SK-N-SH (cell line): ENCODE measurements at regions not wholly inside any gene's neighbourhood (a gene's known extent, or its start where the extent isn't known, plus 50 kb on each side); places are given as distances from the start of the nearest gene placed in this dataset.

ENCODE experiments used
- CTCF ChIA-PET: fragments of 300-600, 350-600 bp; formaldehyde crosslinking; extraction: SDS; loops from one replicate; lab custom pipeline; 2021; lab: Yijun Ruan, JAX
- POLR2A ChIA-PET: fragments of 350-600 bp; sonication (Branson Sonifier 250); formaldehyde crosslinking; extraction: SDS; loops from one replicate; lab custom pipeline; 2020; ENCODE audit warnings: antibody characterized with exemption, inconsistent platforms; lab: Yijun Ruan, JAX
- DNase-seq: peaks from one replicate; pipeline ENCODE4 v3.0.0; 2012
- H2AFZ ChIP-seq: fragments of 200-600 bp; sonication (generic); 2 replicates; pipeline ENCODE4 v1.8.1; 2016; ENCODE audit warnings: antibody characterized with exemption, mild to moderate bottlenecking, low read depth
- H3F3A ChIP-seq: fragments of 200-600 bp; sonication (generic); replicated peaks from 2 replicates; pipeline ENCODE3; 2016; ENCODE audit warnings: antibody characterized with exemption, mild to moderate bottlenecking; ENCODE audit not compliant: insufficient read depth
- H3K27ac ChIP-seq, 2 experiments: fragments of 200-500 bp in 1 of 2; fragments of 200-600 bp in 1 of 2; sonication (Bioruptor generic) in 1 of 2; sonication (generic), shearing (Covaris generic) in 1 of 2; 2 replicates each; pipeline versions ENCODE4 v1.5.1 to v1.6.1; 2014 to 2016; ENCODE audit warnings: low read depth in 2 of 2, inconsistent platforms in 1 of 2, low read length in 1 of 2, mild to moderate bottlenecking in 1 of 2, mixed read lengths in 1 of 2
- H3K27me3 ChIP-seq: fragments of 200-600 bp; sonication (generic), shearing (Covaris generic); 2 replicates; pipeline ENCODE4 v1.6.1; 2016; ENCODE audit warnings: mixed run types; ENCODE audit not compliant: insufficient read depth
- H3K36me3 ChIP-seq, 2 experiments: fragments of 200-500 bp in 1 of 2; fragments of 200-600 bp in 1 of 2; sonication (Bioruptor generic) in 1 of 2; sonication (generic) in 1 of 2; replicated peaks in 1 of 2; 2 replicates each; pipeline versions ENCODE3 to v1.5.1; 2014 to 2016; ENCODE audit warnings: low read length in 1 of 2, mild to moderate bottlenecking in 1 of 2; ENCODE audit not compliant: insufficient read depth in 2 of 2, control insufficient read depth in 1 of 2
- H3K4me1 ChIP-seq, 2 experiments: fragments of 200-500 bp in 1 of 2; fragments of 200-600 bp in 1 of 2; sonication (Bioruptor generic) in 1 of 2; sonication (generic), shearing (Covaris generic) in 1 of 2; 2 replicates each; pipeline versions ENCODE4 v1.5.1 to v1.6.1; 2014 to 2016; ENCODE audit warnings: low read depth in 1 of 2, low read length in 1 of 2, mixed run types in 1 of 2; ENCODE audit not compliant: insufficient read depth in 2 of 2, control insufficient read depth in 1 of 2
- H3K4me2 ChIP-seq: fragments of 200-600 bp; sonication (generic), shearing (Covaris generic); 2 replicates; pipeline ENCODE4 v1.6.1; 2017; ENCODE audit warnings: mixed run types
- H3K4me3 ChIP-seq, 2 experiments: fragments of 200-500 bp in 1 of 2; fragments of 200-600 bp in 1 of 2; sonication (Bioruptor generic) in 1 of 2; sonication (generic), shearing (Covaris generic) in 1 of 2; 2 replicates each; pipeline versions ENCODE4 v1.5.1 to v1.8.1; 2014 to 2016; ENCODE audit warnings: low read depth in 2 of 2, inconsistent platforms in 1 of 2, low read length in 1 of 2, mild to moderate bottlenecking in 1 of 2, mixed read lengths in 1 of 2, moderate library complexity in 1 of 2
- H3K79me2 ChIP-seq: fragments of 200-600 bp; sonication (generic); 2 replicates; pipeline ENCODE4 v1.8.1; 2017; ENCODE audit warnings: mild to moderate bottlenecking; ENCODE audit not compliant: insufficient read depth
- H3K9ac ChIP-seq: fragments of 200-600 bp; sonication (generic); 2 replicates; pipeline ENCODE4 v1.6.1; 2017; ENCODE audit warnings: mixed run types
- H3K9me2 ChIP-seq: fragments of 200-600 bp; sonication (generic); 2 replicates; pipeline ENCODE4 v1.6.1; 2017; ENCODE audit warnings: mixed run types
- H3K9me3 ChIP-seq: fragments of 200-600 bp; sonication (generic); 2 replicates; pipeline ENCODE4 v1.6.1; 2017; ENCODE audit warnings: mixed run types, mild to moderate bottlenecking, moderate library complexity
- H4K20me1 ChIP-seq: fragments of 200-600 bp; sonication (generic); 2 replicates; pipeline ENCODE4 v1.6.1; 2017; ENCODE audit warnings: mild to moderate bottlenecking, mixed run types; ENCODE audit not compliant: insufficient read depth
- CHD2 ChIP-seq: fragments of 150-350 bp; IDR thresholded peaks from 2 replicates; pipeline ENCODE4 v1.6.1; 2018; ENCODE audit warnings: low read length; ENCODE audit not compliant: partially characterized antibody
- ELF1 ChIP-seq: IDR thresholded peaks from 2 replicates; pipeline ENCODE4 v1.4.0; 2012
- EZH2phosphoT487 ChIP-seq: fragments of 200-600 bp; sonication (generic); IDR thresholded peaks from 2 replicates; pipeline ENCODE4 v1.6.1; 2017; ENCODE audit warnings: low read depth, mixed run types, mild to moderate bottlenecking, antibody characterized with exemption, moderate library complexity, borderline replicate concordance
- FOXM1 ChIP-seq: IDR thresholded peaks from 2 replicates; pipeline ENCODE4 v1.4.0; 2012; ENCODE audit warnings: low read depth, mild to moderate bottlenecking
- GABPA ChIP-seq: IDR thresholded peaks from 2 replicates; pipeline ENCODE4 v1.4.0; 2012; ENCODE audit warnings: low read depth, mild to moderate bottlenecking
- MEF2A ChIP-seq: IDR thresholded peaks from 2 replicates; pipeline ENCODE4 v1.4.0; 2012; ENCODE audit warnings: low read depth, borderline replicate concordance
- MXI1 ChIP-seq: IDR thresholded peaks from 2 replicates; pipeline ENCODE4 v1.6.1; 2012; ENCODE audit warnings: mild to moderate bottlenecking, low read depth, low read length, improper control_type of control experiment
- NFIC ChIP-seq: IDR thresholded peaks from 2 replicates; pipeline ENCODE4 v1.4.0; 2012; ENCODE audit warnings: borderline replicate concordance
- NRF1 ChIP-seq: IDR thresholded peaks from 2 replicates; pipeline ENCODE4 v1.6.1; 2012; ENCODE audit warnings: low read depth, mild to moderate bottlenecking, low read length
- POLR2AphosphoS5 ChIP-seq: IDR thresholded peaks from 2 replicates; pipeline ENCODE4 v1.6.1; 2012; ENCODE audit warnings: low read depth, low read length
- RCOR1 ChIP-seq: fragments of 150-350 bp; IDR thresholded peaks from 2 replicates; pipeline ENCODE4 v1.6.1; 2017; ENCODE audit warnings: antibody characterized with exemption, low read length
- REST ChIP-seq: IDR thresholded peaks from 2 replicates; pipeline ENCODE4 v1.6.1; 2012; ENCODE audit warnings: mild to moderate bottlenecking, low read depth, low read length, moderate library complexity
- RFX5 ChIP-seq: IDR thresholded peaks from 2 replicates; pipeline ENCODE4 v1.6.1; 2012; ENCODE audit warnings: mild to moderate bottlenecking, improper control_type of control experiment, low read length
- RXRA ChIP-seq: IDR thresholded peaks from 2 replicates; pipeline ENCODE4 v1.4.0; 2012; ENCODE audit warnings: low read depth, mild to moderate bottlenecking, borderline replicate concordance
- SIN3A ChIP-seq: IDR thresholded peaks from 2 replicates; pipeline ENCODE4 v1.6.1; 2012; ENCODE audit warnings: low read depth, mild to moderate bottlenecking, low read length, moderate library complexity, borderline replicate concordance
- SMC3 ChIP-seq: IDR thresholded peaks from 2 replicates; pipeline ENCODE4 v1.6.1; 2012; ENCODE audit warnings: low read depth, low read length, improper control_type of control experiment
- USF1 ChIP-seq: IDR thresholded peaks from 2 replicates; pipeline ENCODE4 v1.4.0; 2012; ENCODE audit warnings: low read depth, borderline replicate concordance
- USF2 ChIP-seq: fragments of 150-350 bp; IDR thresholded peaks from 2 replicates; pipeline ENCODE4 v1.6.1; 2017; ENCODE audit warnings: antibody characterized with exemption, low read length, low read depth, borderline replicate concordance
- YY1 ChIP-seq: IDR thresholded peaks from 2 replicates; pipeline ENCODE4 v1.4.0; 2012; ENCODE audit warnings: low read depth, mild to moderate bottlenecking
- WGBS: methylation state at CpG from one replicate; pipeline ENCODE4 v1.1.6; 2017; ENCODE audit warnings: low lambda C conversion rate; 5-methylcytosine and 5-hydroxymethylcytosine counted together

GRCh38 chr6:135577059-135577538 is 79.6 kb upstream of the AHI1 start:
- CTCF ChIA-PET = no interaction called here
- Histone ChIP-seq H3K4me1 (no peaks in the 10 kb centered on the region), H3K79me2 (no peaks in the 10 kb centered on the region), H2AFZ (no peak overlapping the region), H3K4me3 (no peak overlapping the region), H3K9ac (no peak overlapping the region), H3K9me3 (no peaks in the 10 kb centered on the region), H3K4me2 (no peak overlapping the region), H3K27ac (no peak overlapping the region), H3K27me3 (no peaks in the 10 kb centered on the region), H3F3A (no peaks in the 10 kb centered on the region), H3K36me3 (no peaks in the 10 kb centered on the region), H3K9me2 (no peaks in the 10 kb centered on the region), H4K20me1 (no peaks in the 10 kb centered on the region)
- no peak for DNase-seq
- 100% methylated on average over 1 of the region's 1 CpG for WGBS
- TF ChIP-seq NFIC (no peak), EZH2phosphoT487 (no peak)
- POLR2A ChIA-PET = no interaction called here

- no peak overlapping the region for H3K9ac ChIP-seq
- H3K27ac ChIP-seq = no peak overlapping the region
- TF ChIP-seq POLR2AphosphoS5 = no peak
- TF ChIP-seq USF2 = no peak
- TF ChIP-seq NFIC = no peak
- TF ChIP-seq YY1 = no peak
- TF ChIP-seq NRF1 = no peak
- no peak for TF ChIP-seq ELF1
- no peak for TF ChIP-seq GABPA
- TF ChIP-seq CHD2 = no peak
- no peak for TF ChIP-seq REST
- no peak for TF ChIP-seq USF1
- TF ChIP-seq RXRA = no peak
- no peak for TF ChIP-seq FOXM1
- TF ChIP-seq RFX5 = no peak
- TF ChIP-seq MEF2A = no peak
- TF ChIP-seq EZH2phosphoT487 = no peak
- TF ChIP-seq SIN3A = no peak
- no peak for TF ChIP-seq SMC3
- no peak for TF ChIP-seq MXI1
- TF ChIP-seq RCOR1 = no peak
- H2AFZ ChIP-seq = no peak overlapping the region
- no peak overlapping the region for H3K4me2 ChIP-seq
- no peaks in the 10 kb centered on the region for H3K4me1 ChIP-seq
- H3K36me3 ChIP-seq = no peaks in the 10 kb centered on the region
- WGBS = 84% methylated on average over 3 of the region's 3 CpGs
- no peaks in the 10 kb centered on the region for H3K27me3 ChIP-seq
- no peaks in the 10 kb centered on the region for H3F3A ChIP-seq
- no peaks in the 10 kb centered on the region for H3K9me2 ChIP-seq
- DNase-seq = no peak
- H3K79me2 ChIP-seq = no peaks in the 10 kb centered on the region
- no peaks in the 10 kb centered on the region for H4K20me1 ChIP-seq
- no peaks in the 10 kb centered on the region for H3K9me3 ChIP-seq
- ChIA-PET POLR2A (no interaction called here), CTCF (no interaction called here)
- H3K4me3 ChIP-seq = no peak overlapping the region
Measured at GRCh38 chr6:135578976-135579375, 81.4 kb upstream of the AHI1 start.
